ENCODE measurements at regions not wholly inside any gene's neighbourhood (a gene's known extent, or its start where the extent isn't known, plus 50 kb on each side); places are given as distances from the start of the nearest gene placed in this dataset.

DNA sequence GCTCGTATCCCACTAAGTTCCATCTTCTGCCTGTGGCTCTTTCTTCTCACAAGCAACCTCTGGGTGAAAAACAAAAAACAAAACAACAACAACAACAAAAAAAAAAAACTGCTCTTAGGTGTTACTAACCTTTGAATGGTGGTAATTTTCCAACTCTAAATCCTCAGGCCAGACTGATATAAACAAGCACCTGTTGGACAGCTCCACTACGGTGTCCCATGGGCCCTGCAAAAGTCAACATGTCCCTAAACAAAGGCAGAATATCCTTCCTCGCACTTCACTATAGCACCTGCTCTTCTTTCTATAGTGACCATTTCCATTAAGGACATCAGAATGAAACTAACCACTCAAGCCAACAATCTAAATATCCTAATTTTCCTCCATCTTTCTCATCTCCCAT, 54.6 kb upstream of the PARM1 start:
- DNase-seq: no peak

DNA sequence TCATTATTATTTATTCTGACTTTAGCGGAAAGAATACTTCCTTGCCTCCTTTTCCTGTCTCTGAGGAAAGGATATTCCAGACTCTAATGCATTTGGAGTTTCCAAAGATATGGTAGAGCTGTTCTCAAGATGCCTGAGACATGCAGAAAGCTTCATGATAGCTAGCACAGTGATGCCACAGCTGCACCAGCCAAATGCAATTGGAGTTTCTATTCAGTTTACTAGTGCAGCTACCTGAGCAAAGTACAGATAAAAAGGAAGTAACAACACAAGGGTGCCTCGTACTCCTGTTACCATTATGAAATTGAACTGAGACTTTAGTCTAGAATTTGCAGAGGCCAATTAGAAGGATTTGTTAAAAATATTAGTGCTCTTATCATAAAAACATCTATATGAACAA, 57.5 kb upstream of the PARM1 start:
- DNase-seq: no peak

DNA sequence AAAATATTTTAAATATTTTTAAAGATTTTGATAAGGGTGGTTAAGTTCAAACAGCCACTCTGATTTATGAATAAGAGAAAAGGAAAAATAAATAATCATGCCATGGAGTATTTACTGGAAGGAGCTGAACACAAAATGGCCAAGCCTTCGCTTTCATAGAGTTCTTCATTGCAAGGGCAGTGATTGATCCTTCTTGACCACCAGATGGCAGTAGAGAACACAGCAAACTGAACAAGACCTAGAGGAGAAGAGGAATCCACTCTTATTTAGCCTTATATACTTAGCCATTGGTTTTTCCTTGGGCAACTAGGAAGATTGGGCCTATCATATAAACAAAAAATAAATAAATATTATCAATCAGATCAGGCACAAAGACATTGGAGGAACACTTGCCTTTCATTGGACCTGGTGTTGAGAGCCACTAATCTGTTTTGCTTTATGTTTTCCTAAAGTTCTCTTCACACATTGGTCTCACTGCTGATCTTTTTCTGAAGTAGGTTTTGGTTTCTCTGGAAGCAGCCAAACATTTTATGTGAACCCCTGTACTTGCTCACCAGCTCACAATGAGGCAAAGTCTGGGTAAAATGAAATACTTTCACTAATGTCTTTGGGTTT, 58.1 kb upstream of the PARM1 start:
- DNase-seq: peak; percentile 20

DNA sequence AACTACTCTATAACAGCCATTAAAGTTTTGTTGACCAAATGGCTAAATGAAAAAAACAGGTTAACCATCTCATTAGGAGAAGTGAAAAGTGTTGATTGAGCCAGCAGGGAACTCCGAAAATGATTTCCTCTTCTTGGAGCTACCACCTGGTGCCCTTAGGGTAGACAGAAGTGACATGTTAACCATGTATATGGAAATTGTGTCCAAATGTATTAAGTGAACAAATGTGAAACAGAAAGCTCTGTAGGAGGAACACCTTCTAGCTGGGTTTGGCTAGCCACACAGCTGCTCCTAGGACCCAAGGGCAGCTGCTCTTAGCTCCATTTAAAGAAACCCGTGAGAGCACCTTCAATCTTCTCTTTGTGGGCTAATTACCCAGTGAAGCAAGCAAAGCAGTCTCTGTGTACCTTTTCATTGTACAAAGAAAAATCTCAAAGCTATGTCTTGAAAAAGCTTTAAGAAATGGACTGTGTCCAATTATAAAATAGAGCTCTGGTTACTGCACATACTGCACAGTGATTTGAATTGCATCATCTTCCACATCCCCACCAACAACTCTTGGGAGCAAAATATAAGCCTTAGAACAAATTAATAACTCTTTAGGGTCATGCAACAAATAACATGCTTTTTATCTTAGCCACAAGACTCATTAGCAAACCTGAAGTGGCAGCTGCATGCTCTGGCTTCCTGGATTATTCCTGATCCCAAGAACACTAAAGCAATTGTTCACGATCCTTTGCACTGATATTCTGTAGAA, 59.2 kb upstream of the PARM1 start:
- no peak for DNase-seq

DNA sequence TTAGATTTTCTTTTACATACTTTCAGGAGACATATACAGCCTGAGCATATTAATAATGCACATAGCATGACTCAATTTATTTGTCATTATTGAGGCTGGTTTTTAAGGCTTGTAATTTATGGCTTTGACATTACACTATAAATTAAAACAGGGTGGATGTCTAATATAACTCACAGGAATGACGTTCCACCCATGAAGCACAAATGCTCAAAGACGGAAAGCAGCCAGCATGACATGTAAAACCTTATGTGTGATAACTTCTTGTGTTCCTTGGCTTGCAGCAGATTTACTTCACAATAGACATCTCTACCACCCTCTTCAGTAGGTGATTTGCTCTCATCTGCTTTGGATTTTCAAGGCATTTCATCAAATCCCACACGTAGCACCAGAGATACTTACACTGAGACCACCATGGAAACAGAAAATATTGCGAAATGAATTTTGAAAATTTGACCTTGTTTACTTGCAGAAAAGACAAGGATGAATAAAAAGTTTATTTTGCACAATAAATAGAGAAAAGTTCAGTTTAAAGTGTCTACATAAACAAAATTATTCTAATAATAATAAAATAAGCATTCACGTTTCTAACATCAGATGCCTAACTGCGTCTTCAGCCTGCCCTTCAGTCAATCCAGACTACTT, 64.7 kb upstream of the BTC start:
- DNase-seq: no peak

DNA sequence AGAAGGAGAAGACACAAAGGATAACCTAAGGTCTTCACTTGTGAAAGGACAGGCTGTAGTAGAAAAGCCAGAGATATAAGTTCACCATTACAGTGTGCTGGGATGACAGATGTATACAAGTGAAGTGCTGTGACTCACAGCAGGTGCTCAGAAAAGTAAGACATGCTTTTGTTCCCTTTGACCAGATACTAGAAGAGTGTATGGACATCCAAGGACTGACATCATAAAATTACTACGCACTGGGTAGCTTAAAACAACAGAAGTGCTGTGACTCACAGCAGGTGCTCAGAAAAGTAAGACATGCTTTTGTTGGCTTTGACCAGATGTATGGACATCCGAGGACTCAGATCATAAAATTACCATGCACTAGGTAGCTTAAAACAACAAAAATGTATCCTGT, 61.6 kb upstream of the BTC start:
- no peak for DNase-seq

DNA sequence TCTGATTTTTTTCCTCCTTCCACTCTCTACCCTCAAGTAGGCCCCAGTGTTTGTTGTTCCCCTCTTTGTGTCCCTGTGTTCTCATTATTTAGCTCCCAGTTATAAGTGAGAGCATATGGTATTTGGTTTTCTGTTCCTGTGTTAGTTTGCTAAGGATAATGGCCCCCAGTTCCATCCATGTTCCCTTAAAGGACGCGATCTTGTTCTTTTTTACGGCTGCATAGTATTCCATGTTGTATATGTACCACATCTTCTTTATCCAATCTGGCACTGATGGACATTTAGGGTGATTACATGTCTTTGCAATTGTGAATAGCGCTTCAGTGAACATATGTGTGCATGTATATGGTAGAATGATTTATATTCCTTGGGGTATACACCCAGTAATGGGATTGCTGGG, 54.5 kb upstream of the BTC start:
- DNase-seq: no peak

DNA sequence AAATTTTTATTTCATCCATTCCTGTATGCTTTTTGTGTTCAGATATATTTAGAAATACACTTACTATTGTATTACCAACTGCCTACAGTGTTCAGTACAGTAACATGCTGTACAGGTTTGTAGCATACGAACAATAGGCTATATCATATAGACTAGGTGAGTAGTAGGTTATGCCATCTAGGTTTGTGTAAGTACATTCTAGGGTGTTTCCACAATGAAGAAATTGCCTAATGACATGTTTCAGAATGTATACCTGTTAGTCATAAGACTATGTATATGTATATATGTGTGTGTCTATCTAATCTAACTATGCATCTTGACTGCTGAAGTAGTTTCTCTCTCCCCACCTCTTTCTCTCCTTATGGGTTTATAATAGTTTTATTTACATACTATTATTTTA, 51.5 kb upstream of the BTC start:
- DNase-seq: no peak
